ENCODE measurements at regions not wholly inside any gene's neighbourhood (a gene's known extent, or its start where the extent isn't known, plus 50 kb on each side); places are given as distances from the start of the nearest gene placed in this dataset.
A peak's percentile ranks its signal among the peaks of the same experiment; 100 is the strongest.
"Not testable (repeated sequence)": the region's sequence is repeated elsewhere in the genome, so short reads cannot be mapped to it uniquely, and the experiment has no call there.

- peak; percentile 78 for DNase-seq
These were observed 132.3 kb upstream of the C11orf58 start for GRCh38 chr11:16605894-16606783.

DNA sequence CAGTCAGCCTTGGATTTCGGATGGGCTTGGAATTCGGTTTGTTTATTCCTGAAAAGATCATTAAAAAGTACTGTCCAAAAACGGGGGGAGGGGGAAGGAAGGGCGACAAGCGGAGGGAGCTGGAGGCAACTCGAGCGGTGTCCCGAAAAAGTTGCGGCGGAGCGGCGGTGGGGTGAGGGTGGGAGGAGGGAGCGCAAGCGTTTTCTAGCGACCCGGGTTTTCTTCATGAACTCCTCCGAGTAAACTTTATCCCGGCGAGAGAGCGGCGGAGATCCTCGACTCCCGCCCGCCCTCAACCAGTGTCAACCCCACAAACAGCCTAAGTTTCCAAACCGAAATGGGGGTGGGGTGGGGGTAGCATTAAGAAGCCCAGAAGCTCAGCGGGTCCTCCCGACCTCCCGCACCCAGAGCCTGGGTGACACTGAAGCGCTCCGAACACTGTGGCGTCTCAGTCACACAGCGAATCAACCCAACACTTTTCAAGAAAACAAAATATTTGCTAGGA is 133.0 kb upstream of the C11orf58 start:
- no peak for DNase-seq

DNA sequence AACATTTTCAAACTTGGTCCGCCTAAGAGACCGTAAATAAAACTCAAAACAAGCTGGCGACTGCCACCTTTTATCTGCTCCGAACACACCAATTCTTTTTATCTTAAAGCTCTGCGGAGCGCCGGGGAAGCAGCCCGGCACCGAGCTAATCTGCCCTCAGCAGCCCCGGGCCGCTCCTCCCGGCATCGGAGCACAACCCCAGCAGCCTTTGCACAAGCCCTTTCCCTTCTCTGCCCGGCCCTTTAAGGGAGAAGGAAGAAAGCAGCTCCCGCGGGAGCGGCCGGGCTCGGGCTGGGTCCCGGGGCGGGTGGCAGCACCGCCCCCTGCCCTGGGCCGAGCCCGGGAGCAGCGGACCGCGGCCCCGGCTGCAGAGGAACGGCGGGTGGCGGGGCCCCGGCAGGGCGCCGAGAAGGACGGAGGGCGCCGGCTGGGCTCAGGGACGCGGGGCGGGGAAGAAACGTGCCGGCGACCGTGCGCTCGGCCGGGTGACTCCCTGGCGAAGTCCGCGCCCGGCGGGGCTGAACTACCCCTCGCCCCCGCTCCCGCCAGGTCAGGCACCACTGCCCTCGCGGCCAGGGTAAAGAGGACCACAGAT is 133.6 kb upstream of the C11orf58 start:
- DNase-seq: peak; percentile 14

GRCh38 chr11:16603890-16604793 is 134.3 kb upstream of the C11orf58 start:
- no peak for DNase-seq

DNA sequence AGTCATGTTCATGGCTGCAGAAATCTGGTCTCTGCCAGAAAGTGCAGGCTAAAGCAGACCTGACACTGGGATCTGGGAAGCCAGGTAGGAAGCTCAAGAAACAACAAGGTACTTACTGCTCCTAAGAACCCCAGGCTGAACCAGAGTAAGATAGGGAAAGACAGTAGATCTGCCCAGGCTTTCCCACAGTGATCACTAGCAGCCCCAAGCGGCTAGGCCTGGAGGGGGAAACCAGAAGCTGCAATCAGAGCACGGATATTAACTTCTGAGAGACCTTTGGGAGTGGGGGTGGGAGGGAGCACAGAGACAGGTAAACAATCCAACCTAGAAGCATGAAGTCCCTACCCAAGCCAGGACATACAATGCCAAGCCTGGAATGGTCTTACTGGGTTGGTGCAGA is 135.2 kb upstream of the C11orf58 start:
- no peak for DNase-seq

DNA sequence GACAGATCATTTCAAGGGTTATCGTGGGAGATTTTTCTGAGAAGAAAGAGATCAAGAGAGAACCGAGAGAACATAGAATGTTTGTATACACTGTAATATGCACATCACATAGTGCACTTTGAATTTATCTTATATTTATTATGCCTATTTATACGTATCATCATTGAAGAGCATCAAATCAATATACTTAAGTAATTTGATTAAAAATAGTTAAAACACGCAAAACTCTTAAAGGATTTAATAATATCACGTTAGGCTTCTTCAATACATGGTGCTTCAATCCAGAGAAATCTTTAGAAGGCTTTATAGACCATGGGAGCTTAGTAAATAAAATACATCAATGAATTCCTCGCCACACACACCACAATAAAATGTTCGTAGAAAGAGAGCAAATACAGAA is 139.5 kb upstream of the C11orf58 start:
- DNase-seq: no peak

- no peak for DNase-seq
These were observed 140.4 kb upstream of the C11orf58 start for GRCh38 chr11:16598032-16598431.

- DNase-seq: no peak
These were observed 142.2 kb upstream of the C11orf58 start for GRCh38 chr11:16596231-16596630.

DNA sequence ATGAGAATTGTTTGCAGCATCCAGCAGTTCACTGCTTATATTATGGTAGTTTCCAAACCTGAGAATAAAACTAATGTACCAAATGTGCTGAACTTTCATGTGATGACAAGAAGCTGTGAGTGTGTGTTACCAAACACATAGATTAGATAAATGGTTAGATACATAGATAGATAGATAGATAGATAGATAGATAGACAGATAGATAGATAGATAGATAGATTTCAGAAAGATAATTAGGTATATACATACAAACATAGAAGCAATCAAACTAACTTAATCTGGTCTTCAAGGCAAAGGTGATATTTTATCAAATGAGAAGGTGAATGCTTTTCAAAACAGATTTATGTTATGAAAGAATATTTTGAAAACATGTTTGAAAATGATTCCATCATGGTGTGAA is 147.3 kb upstream of the C11orf58 start:
- no peak for DNase-seq

GRCh38 chr11:16587670-16588069 is 150.8 kb upstream of the C11orf58 start:
- no peak for DNase-seq

DNA sequence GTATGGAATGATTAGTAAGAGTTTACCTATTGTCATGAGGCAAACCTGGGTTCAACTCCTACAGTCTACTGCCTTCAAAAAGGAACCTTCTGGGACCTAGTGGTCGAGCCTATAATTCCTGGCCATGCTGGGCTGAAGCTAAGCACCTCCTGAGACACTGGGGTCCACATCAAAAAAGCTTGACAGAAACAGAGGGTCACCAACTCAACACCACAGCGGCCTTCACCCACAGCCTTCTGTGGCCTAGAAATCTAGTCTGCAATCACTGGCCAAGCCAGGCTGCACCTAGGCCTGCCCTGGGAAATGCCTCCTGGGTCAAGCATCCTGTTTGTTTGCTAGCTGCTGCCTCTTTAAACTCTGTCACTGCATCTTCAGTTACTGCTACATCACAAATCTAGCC is 153.9 kb upstream of the C11orf58 start:
- DNase-seq: no peak

DNA sequence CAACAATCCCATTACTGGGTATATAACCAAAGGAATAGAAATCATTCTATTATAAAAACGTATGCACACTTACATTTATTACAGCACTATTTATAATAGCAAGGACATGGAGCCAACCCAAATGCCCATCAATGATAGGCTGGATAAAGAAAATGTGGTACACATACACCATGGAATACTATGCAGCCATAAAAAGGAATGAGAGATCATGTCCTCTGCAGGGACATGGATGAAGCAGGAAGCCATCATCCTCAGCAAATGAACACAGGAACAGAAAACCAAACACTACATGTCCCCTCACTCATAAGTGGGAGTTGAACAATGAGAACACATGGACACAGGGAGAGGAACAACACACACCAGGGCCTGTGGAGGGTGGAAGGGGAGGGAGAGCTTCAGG is 157.4 kb upstream of the C11orf58 start:
- DNase-seq: not testable (repeated sequence)

- no peak for DNase-seq
These were observed 161.0 kb upstream of the C11orf58 start for GRCh38 chr11:16577490-16577889.

DNA sequence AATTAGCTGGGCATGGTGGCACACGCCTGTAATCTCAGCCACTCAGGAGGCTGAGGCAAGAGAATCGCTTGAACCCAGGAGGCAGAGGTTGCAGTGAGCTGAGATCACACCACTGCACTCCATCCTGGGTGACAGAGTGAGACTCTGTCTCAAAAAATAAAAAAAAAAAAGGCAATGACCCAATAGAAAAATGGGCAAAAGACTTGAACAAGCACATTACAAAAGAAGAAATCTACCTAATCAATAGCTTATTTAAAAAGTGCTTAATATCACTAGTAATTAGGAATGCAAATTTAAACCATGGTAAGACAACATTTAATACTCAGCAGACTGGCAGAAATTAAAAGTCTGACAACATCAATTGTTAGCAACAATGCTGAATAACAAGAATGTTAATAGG is 163.6 kb upstream of the C11orf58 start:
- not testable (repeated sequence) for DNase-seq

DNA sequence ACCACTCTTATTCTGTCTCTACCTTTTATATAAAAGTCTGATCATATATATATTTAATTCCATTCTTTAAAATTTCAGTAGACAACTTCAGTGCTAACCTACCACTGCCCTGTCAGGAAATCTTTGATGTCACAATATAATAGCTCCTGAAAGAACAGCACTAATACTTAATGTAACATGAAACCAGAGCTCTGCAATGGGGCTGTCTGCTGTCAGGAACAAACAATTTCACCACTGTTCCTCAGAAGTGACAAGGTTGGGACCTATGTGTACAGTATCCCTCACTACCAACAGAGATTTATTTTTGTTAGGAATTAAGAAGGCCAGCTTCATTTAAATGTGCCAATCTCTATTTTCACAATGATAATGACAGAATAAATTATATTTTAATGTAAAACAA is 165.5 kb upstream of the C11orf58 start:
- DNase-seq: no peak

- no peak for DNase-seq
These were observed 177.3 kb upstream of the C11orf58 start for GRCh38 chr11:16561150-16561549.

GRCh38 chr11:16558494-16558893 is 180.0 kb upstream of the C11orf58 start:
- DNase-seq: no peak

DNA sequence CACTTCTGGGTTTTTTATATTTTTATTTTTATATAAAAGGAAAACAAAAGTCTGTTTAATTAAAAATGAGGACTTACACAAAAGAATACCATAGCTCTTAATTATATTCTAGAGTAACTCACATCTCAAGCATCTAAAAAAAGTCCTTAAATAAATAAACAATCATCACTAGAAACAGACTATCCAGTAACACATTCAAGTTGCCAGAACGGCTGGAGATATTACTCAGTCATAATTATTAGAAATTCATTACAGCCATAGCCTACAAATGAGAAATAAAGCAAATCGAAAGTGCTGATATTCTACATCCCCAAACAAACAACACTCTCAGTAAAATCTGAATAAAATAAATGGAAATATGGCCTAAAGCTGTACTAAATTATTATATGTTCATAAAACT is 182.5 kb upstream of the C11orf58 start:
- DNase-seq: no peak

- DNase-seq: no peak
These were observed 184.1 kb upstream of the C11orf58 start for GRCh38 chr11:16554361-16554760.

- no peak for DNase-seq
These were observed 190.6 kb upstream of the C11orf58 start for GRCh38 chr11:16547879-16548278.

DNA sequence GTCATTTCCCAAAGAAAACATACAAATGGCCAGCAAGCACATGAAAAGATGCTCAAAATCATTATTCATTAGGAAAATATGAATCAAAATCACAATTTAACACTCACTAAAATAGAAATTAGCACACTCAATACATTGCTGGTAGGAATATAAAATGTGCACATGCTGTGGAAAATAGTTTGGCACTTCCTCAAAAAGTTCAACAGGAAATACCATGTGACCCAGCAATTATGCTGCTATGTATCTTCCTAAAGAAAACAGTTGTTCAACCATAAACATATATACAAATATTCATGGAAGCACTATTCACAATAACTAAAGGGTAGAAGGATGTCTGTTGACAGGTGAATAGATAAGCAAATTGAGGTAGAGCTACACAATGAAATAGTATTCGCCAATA is 187.3 kb upstream of the SOX6 start:
- no peak for DNase-seq

DNA sequence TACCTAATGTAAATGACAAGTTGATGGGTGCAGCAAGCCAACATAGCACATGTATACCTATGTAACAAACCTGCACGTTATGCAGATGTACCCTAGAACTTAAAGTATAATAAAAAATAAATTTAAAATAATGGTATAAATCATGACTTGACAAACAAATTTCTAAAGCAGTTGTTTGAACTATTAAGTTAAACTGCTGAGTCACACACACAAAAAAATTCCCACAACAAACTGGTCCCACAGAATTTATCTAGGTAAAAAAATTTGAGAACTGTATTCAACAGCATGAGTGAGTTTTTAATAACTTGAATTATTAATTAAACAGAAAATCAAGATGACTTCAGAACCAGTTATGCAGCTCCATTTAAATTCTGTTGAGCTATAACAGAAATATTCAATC is 186.0 kb upstream of the SOX6 start:
- DNase-seq: no peak

DNA sequence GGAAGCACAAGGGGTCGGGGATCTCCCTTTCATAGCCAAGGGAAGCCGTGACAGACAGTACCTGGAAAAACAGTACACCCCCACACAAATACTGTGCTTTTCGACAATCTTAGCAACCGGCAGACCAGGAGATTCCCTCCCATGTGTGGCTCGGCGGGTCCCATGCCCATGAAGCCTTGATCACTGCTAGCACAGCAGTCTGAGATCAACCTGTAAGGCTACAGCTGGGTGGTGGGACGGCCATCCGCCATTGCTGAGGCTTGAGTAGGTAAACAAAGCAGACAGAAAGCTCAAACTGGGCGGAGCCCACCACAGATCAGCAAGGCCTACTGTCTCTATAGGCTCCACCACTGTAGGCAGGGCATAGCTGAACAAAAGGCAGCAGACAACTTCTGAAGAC is 180.2 kb upstream of the SOX6 start:
- DNase-seq: no peak

Measured in inflammatory macrophage treated with lipopolysaccharide for 4 hours (primary cell).